NT2/D1 (cell line): ENCODE measurements at regions not wholly inside any gene's neighbourhood (a gene's known extent, or its start where the extent isn't known, plus 50 kb on each side); places are given as distances from the start of the nearest gene placed in this dataset.

ENCODE experiments used
- SUZ12 ChIP-seq: IDR thresholded peaks from 2 replicates; pipeline ENCODE4 v1.6.1; 2011; ENCODE audit not compliant: insufficient read length, insufficient read depth; ENCODE audit errors: extremely low read depth
- YY1 ChIP-seq: IDR thresholded peaks from 2 replicates; pipeline ENCODE4 v1.6.1; 2011; ENCODE audit not compliant: insufficient read length, insufficient read depth
- ZNF274 ChIP-seq: IDR thresholded peaks from 2 replicates; pipeline ENCODE4 v1.6.1; 2011; ENCODE audit warnings: mild to moderate bottlenecking, low read depth, low read length

GRCh38 chr1:195903203-195903602 is 705.0 kb downstream of the KCNT2 start:
- TF ChIP-seq YY1 (no peak), ZNF274 (no peak), SUZ12 (no peak)
